DMS 273 treated with DMSO at 0.1 percent for 48 hours (cell line): ENCODE measurements at regions not wholly inside any gene's neighbourhood (a gene's known extent, or its start where the extent isn't known, plus 50 kb on each side); places are given as distances from the start of the nearest gene placed in this dataset.

Experiments
- DNase-seq: peaks from one replicate; lab custom pipeline; 2025; lab: John Stamatoyannopoulos, UW

- no peak for DNase-seq
Observed at GRCh38 chr6:145241039-145241438, 494.3 kb downstream of the EPM2A start.

GRCh38 chr6:145241721-145242120 is 493.6 kb downstream of the EPM2A start:
- DNase-seq: no peak

DNA sequence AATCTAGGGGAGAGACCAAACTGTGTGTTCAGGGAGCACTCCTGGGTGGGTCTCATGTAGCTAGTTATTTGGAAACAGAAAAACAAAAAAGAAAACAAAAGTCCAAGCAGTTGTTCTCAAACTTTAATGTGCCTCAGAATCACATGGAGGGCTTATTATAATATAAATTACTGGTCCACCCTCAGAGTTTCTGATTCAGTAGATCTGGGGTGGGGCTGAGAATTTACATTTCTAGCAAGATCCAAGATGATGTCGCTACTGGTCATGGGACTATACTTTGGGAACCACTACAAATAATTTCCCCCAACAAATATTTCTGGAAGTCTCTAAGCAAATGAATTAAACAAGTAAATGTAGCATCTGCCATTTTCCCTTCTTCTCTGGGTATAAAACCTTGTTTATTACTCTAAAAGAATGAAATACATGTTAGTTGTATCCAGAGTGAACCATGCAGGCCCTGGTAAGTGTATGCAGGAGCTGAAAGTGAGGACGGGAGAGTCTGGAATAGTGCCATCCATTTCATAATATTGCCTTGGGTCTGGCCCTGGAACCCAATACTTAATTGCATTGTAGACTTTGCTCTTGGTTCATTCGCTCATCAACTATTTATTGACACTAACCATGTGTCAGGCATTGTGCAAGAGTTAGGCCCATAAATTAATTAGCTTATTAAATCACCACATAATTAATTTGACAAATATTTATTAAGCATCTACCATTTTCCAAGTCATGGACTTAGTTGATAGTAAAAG is 490.8 kb downstream of the EPM2A start:
- no peak for DNase-seq

DNA sequence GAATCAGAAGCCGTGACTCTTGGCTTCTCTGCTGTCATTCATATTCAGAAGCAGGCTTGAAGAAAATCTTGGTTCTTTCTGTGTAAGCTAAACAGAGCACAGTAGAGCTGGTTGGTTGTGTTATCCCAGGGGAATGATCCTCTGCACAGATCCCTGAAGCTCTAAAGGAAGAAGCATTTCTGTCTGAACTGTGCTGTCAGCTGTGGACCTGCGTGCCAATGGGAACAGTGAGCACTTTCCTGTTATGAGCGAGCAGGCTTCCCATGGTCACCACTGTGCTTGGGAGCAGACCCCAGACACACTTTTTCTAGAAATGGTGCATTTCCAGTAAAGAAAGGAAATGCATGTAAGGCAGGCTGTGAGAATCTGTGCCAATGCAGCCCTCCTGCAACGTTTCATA is 490.2 kb downstream of the EPM2A start:
- DNase-seq: no peak

DNA sequence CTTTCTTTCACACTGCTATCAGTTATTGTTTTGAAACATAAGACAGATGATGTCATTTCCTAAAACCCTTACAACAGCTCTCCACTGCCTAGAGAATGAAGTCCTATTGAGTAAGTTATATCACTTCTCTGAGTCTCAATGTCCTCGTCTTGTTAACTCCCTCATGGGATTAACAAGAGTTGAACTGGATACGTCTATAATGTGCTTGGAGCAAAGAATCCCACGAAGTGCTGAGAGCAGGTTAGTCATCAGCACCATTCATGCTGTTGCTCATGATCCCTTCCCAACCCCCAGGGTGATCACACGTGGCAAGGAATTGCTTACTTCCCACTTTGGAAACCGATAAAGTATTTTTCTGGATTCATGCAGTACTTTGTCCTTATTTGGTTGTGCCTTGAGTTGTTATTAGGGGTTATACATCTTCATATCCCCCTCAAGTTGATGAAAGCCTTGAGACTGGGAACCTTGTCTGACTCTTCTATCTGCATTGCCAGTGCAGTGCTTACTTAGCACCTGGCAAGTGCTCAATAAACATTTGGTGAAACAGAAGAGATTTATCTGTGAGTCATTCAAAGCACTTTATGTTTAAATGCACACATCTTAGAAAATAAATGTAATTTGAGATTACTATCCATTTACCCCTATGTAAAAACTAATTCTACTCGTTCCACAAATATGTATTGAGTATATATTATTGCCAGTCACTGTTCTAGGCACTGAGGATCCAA is 487.5 kb downstream of the EPM2A start:
- no peak for DNase-seq

DNA sequence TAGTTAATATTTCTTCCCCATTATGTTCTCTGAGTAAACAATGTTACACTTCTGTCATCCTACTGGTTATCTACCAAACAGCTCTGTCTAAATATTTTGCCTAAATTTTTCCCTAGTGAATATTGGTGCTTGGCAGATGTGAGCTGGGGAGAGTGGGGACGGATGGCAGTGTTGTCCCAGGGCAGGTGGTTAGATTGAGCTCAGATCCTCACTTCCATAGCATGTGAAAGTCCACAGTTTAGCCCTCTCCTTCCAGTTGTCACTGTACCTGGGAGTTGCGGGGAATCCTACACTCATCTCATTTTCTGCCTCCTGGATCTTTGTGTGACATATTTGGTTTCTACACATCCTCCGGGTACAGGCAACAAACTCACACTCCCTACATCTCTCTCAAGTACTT is 484.9 kb downstream of the EPM2A start:
- DNase-seq: no peak

GRCh38 chr6:145252737-145253136 is 482.6 kb downstream of the EPM2A start:
- no peak for DNase-seq

DNA sequence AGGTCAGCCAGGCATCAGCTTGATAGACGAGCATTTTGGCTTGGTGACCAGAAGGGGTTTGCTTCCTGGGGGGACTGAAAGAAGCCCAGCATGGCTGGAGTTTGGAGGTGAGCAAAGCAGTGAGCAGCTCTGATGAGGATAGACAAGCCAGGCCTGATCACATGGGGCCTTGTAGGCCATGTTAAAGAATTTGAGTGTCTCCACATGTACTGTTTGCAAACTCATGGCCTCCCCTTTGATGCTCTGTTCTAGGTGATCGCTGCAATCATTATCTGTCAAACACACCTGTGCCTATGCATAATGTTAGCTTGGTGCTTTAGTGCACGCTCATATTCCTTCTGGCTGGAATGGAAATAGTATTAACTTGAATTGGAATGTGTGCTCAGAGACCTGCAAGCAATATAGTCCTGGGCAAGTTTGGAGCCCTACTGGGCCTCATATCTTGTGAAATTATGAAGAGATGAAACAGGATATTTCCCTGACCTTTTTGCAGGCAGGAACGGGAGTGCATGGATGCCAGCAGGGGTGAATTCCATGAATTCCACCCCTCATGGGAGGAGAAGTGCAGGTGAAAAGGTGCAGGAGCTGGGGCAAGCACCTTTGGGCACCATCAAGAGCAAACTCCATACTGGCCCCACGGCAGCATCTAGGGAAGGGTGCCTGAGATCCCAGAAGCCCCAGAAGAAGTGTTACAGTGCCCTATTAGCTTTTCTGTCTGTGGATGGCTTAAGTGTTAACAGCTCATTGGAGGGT is 480.5 kb downstream of the EPM2A start:
- no peak for DNase-seq

DNA sequence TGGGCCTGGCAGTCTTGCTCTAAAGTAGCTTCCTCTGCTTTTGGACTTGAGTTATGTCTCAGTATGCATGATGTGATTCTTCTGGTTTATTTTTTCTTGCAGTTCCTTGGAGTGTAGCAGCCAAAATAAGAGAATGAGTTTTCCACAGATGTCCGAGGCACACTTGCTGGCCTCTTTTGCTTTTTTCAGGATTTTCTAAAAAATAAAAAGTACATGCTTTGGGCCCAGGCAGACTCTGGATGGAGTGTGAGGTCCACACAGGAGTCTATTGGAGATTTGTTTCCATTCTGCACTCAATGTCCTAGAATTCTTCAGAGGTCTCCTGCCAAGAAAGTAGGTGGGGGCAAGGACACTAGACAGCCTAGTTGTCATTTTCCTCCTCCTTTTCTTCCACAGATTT is 477.6 kb downstream of the EPM2A start:
- no peak for DNase-seq

DNA sequence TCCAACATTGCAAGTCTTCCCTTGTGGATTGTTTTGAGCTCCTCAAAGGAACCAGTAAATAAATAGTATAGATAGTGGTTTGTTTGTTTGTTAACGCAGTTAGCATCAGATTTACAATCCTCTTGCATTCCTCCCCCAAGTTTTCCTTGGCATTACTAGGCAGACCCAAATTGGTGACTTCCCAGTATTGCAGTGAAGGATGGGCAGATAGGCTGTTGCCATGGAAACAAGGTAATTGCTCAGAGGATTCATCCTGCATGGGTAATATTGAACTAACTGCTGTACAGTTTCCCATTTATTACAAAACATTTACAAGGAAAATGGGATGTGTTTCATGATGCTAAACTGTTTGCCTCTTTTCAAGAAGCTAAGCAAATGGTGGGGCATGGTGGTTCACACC is 477.2 kb downstream of the EPM2A start:
- no peak for DNase-seq

DNA sequence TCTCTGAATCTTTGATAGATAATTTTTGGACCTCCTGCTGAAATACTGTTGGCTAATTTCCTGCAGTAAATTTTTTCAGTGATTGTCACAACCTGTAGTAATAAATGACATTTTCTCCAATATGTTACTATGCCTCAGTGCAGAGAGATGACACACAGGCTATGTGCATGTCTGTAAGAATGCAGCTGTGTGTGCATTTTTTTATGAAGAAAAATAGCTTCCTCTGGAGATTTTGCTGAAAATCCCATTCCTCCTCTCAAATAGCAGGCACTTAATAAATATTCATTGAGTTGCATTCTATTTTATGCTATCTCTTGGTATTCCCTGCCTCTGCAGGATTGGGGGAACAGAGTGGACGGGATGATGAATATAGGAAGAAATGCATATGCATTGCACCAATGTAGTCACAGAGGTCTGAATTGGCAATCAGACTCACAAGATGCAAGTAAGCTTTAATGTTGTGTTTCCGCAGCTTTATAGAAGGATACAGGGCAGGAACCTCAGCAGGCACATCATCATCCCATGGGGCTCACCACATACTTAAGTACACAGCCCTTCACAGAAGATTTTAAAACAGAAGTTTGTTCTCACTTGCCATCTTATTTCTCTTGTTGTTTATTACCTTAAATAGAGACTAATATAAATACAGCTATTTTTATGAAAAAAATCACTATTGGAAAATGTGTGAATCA is 474.7 kb downstream of the EPM2A start:
- no peak for DNase-seq

DNA sequence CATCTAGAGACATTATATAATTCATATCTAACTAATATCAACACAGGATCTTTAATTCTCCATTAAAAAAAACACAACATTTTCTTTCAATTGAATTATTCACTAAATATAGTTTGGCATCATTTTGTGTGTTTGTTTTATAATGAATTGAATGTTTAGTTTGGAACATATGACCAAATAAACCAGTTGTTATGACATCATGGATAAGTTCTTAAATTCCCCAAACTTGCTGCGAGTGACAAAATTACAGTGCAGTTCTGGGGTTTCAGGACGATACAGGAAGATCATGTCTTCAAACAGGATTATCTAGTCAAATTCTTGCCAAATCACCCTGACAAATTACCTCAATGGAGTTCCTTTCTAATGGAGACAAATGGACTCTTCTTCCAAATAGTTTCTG is 473.6 kb downstream of the EPM2A start:
- no peak for DNase-seq

DNA sequence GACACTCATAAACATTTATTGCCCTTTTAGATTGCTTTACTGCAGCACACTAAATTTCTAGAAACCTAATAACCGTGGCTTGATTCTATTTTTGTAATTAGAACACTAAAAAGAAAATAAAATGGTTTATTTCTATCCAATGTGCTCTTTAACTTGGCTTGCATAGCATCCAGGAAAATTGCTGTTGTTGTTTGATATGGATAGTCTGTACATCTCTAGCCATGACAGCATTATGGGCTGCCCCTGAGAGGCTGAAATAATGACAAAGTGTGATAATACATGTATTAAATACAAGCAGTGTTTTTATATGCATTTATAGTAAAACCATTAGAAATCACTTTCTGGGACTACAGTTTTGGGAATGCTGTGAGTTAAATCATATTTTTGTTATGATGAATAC is 472.5 kb downstream of the EPM2A start:
- DNase-seq: no peak

DNA sequence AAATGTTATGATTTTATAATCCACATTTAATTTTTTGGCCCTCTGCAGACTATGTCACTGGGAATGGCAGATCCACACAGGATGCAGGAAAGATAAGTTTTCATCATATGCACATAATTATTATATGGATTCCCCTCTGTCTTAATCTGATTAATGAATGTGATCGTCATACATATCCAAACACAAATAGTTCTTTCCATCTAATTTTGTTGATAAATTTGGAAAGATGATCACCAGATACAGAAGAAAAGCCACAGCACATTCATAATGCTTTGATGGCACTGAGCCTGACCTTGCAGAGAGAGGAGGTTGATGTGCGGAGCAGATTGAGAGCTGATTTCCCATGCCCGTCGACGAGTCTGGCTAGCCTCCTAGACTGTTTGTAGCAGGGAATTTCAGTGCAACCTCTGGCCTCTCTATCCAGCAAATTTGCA is 471.5 kb downstream of the EPM2A start:
- DNase-seq: no peak

GRCh38 chr6:145266432-145267075 is 468.8 kb downstream of the EPM2A start:
- no peak for DNase-seq

DNA sequence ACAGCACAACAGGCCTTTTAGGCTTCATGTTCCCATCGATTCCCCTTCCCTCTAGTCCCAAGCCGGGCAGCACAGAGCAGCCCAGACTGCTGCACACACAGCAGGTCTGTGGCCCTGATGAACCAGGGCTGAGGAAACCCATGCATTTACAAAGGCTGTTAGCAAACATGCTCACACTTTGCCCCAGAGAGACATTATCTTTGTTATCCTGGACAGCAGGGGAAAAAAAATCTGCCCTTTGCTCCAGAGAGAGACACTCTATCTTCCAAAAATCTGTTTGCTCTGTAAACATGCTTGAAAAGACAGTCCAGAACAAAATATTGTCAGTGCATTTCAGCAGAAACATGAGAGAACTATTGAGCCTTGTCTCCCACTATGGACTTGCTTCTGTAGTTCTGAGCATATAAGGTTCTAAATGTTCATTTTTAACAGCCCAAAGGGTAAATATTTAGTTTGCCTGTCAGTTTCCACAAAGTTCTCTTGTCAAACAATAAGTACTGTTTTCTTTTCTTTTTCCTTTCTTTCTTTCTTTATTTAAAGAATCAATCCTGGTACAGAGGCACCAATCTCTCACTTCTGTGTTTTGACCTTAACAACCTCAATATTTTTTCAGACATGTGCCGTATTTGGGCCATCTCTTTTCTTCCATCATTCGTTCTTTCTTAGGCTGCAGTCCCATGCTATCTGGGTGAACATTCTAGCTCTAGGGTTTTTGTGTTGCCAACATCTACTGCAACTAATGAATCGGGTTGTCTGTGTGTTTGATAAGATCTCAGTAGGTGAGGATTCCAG is 468.0 kb downstream of the EPM2A start:
- DNase-seq: no peak

DNA sequence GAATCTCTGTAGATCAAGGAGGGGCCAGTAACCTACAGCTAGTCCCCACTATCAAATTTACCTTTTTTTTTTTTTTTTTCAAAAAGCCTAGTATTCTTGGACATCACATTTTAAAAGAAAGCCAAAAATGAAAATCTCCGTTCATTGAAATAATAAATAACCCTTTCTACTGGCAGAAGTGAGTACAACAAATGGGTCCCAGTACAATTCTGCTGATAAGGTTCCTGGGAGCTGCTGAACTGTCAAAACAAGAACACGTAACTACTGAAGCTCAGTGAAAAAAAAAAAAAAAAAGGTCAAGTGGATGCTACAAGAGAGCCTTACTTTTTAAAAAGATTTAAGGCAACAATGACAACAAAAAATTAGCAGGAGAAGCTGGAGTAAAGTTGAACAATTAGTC is 464.9 kb downstream of the EPM2A start:
- no peak for DNase-seq

DNA sequence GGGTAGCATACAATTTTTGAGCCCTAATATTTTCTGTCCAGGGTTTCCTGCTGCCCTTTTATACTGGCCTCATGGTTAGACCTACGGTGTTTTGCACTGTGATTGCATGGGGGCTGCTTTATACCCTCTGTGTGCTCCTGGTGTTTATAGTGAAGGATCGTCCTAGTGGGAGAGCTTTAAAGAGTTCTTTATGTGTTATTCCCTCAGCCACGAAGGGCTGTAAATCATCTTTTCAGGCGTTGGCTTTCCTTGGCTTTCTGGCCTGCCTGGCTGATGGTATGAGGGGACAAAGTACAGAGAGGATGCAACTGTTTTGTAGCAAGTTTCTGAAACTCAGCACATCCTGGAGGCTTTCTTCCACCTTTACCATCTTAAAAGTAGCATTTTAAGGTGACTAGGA is 464.3 kb downstream of the EPM2A start:
- no peak for DNase-seq

- DNase-seq: no peak
Observed at GRCh38 chr6:145271577-145271976, 463.7 kb downstream of the EPM2A start.

- DNase-seq: no peak
Observed at GRCh38 chr6:145272246-145272645, 463.1 kb downstream of the EPM2A start.

DNA sequence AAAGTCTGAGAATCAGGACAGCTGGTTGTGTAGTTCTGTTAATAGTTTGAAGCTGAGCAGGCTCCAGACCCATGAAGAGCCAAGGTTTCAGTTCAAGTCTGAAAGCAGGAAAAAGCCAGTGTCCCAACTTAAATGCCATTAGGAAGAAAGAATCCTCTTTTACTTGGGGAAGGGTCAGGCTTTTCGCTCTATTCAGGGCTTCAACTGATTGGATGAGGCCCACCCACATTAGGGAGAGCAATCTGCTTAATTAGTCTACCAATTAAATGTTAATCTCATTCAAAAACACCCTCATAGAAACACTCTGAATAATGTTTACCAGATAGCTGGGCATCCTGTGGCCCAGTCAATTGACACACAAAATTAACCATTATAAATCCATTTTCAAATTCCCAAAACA is 462.2 kb downstream of the EPM2A start:
- DNase-seq: no peak
